ENCODE measurements at regions not wholly inside any gene's neighbourhood (a gene's known extent, or its start where the extent isn't known, plus 50 kb on each side); places are given as distances from the start of the nearest gene placed in this dataset.
A peak's percentile ranks its signal among the peaks of the same experiment; 100 is the strongest.

GRCh38 chr5:61805101-61805500 is 473.0 kb downstream of the ZSWIM6 start:
- H3K79me2 ChIP-seq (ENCODE audit: control insufficient read depth, insufficient read depth, low read length), result no peaks in the 10 kb centered on the region
- no peak overlapping the region for H3K4me2 ChIP-seq (ENCODE audit: insufficient read depth, low read length)
- DNase-seq (ENCODE audit: low read depth, low spot score) (no peak), FAIRE-seq (no peak)
- dilution Hi-C loops (cut with MboI; ENCODE audit: extremely low pct_ligation_motif_present, low sequenced_read_pairs) (no loop called here), intact Hi-C loops (cut with micrococcal nuclease) (no loop called here)
- H3K9me1 ChIP-seq (replicated peaks; ENCODE audit: control insufficient read depth, extremely low read depth, insufficient read depth, low read length), result no peaks in the 10 kb centered on the region
- H2AFZ ChIP-seq (ENCODE audit: low read depth, low read length), result no peak overlapping the region
- no peak overlapping the region for H3K9ac ChIP-seq (replicated peaks; ENCODE audit: extremely low read depth, insufficient read depth, low read length)
- H3K27ac ChIP-seq (ENCODE audit: insufficient read depth, low read depth, low read length), result no peak overlapping the region
- no peak overlapping the region for H3K4me3 ChIP-seq (replicated peaks in 1 of 3; ENCODE audit: insufficient read depth in 1 of 3, low read depth in 1 of 3, low read length in 3 of 3)
- BruUV-seq (replicated peaks), result no TSS peak
- POLR2A ChIA-PET, result no interaction called here
- CTCF ChIA-PET, result interaction anchor here (3.0 kb wide), 1 partner anchor 12 kb away, joined by 11 read pairs; no protein-coding TSS in a partner anchor
- no peaks in the 10 kb centered on the region for H3K9me3 ChIP-seq (replicated peaks; ENCODE audit: control insufficient read depth, insufficient read depth, low read length)
- TF ChIP-seq POLR2A (IDR thresholded peaks at IDR 0.05; ENCODE audit: low read depth, low read length) (no peak), CTCF (IDR thresholded peaks at IDR 0.05; ENCODE audit: extremely low read depth in 1 of 2, insufficient read depth in 1 of 2, low read depth in 1 of 2, low read length in 2 of 2) (no peak), GATA2 (IDR thresholded peaks at IDR 0.05; ENCODE audit: insufficient read depth, insufficient read length, low read depth, low read length) (peak; percentile 29), MYC (IDR thresholded peaks at IDR 0.05; ENCODE audit: low read depth, low read length) (no peak)
- no peaks in the 10 kb centered on the region for H4K20me1 ChIP-seq (replicated peaks; ENCODE audit: control insufficient read depth, extremely low read depth, insufficient read depth, low read length)
- no peaks in the 10 kb centered on the region for H3K36me3 ChIP-seq (ENCODE audit: control insufficient read depth in 2 of 2, extremely low read depth in 1 of 2, insufficient read depth in 2 of 2, low read length in 2 of 2)
- no peaks in the 10 kb centered on the region for H3K27me3 ChIP-seq (ENCODE audit: control insufficient read depth in 2 of 2, insufficient read depth in 2 of 2, low read length in 2 of 2)
- no peaks in the 10 kb centered on the region for H3K4me1 ChIP-seq (ENCODE audit: control insufficient read depth, extremely low read depth, insufficient read depth, low read length)

- Histone ChIP-seq H3K36me3 (ENCODE audit: control insufficient read depth in 2 of 2, extremely low read depth in 1 of 2, insufficient read depth in 2 of 2, low read length in 2 of 2) (no peaks in the 10 kb centered on the region), H3K4me2 (ENCODE audit: insufficient read depth, low read length) (no peak overlapping the region), H3K79me2 (ENCODE audit: control insufficient read depth, insufficient read depth, low read length) (no peaks in the 10 kb centered on the region), H3K27me3 (ENCODE audit: control insufficient read depth in 2 of 2, insufficient read depth in 2 of 2, low read length in 2 of 2) (peaks cover 0 to under 1% of the 10 kb centered on the region in 2 experiments), H3K27ac (ENCODE audit: insufficient read depth, low read depth, low read length) (no peak overlapping the region), H3K9ac (replicated peaks; ENCODE audit: extremely low read depth, insufficient read depth, low read length) (no peak overlapping the region), H2AFZ (ENCODE audit: low read depth, low read length) (no peak overlapping the region), H3K9me3 (replicated peaks; ENCODE audit: control insufficient read depth, insufficient read depth, low read length) (no peaks in the 10 kb centered on the region), H3K4me1 (ENCODE audit: control insufficient read depth, extremely low read depth, insufficient read depth, low read length) (no peaks in the 10 kb centered on the region), H3K9me1 (replicated peaks; ENCODE audit: control insufficient read depth, extremely low read depth, insufficient read depth, low read length) (no peaks in the 10 kb centered on the region), H4K20me1 (replicated peaks; ENCODE audit: control insufficient read depth, extremely low read depth, insufficient read depth, low read length) (no peaks in the 10 kb centered on the region), H3K4me3 (replicated peaks in 1 of 3; ENCODE audit: insufficient read depth in 1 of 3, low read depth in 1 of 3, low read length in 3 of 3) (no peak overlapping the region)
- CTCF ChIA-PET, result interaction anchor here (0.6 to 3.0 kb wide), 4 partner anchors 11 to 337 kb away, joined by 3 to 11 read pairs (median 6); no protein-coding TSS in a partner anchor
- dilution Hi-C loops (cut with MboI; ENCODE audit: extremely low pct_ligation_motif_present, low sequenced_read_pairs), result no loop called here
- no peak for FAIRE-seq
- BruUV-seq (replicated peaks), result no TSS peak
- POLR2A ChIA-PET, result no interaction called here
- no peak for DNase-seq (ENCODE audit: low read depth, low spot score)
- intact Hi-C loops (cut with micrococcal nuclease), result no loop called here
- TF ChIP-seq POLR2A (IDR thresholded peaks at IDR 0.05; ENCODE audit: low read depth, low read length) (no peak), GATA2 (IDR thresholded peaks at IDR 0.05; ENCODE audit: insufficient read depth, insufficient read length, low read depth, low read length) (no peak), EZH2 (IDR thresholded peaks at IDR 0.05; ENCODE audit: borderline replicate concordance, low read depth, low read length, severe bottlenecking) (no peak)
Measured at GRCh38 chr5:61806491-61807020, 474.5 kb downstream of the ZSWIM6 start.
